ENCODE measurements at regions not wholly inside any gene's neighbourhood (a gene's known extent, or its start where the extent isn't known, plus 50 kb on each side); places are given as distances from the start of the nearest gene placed in this dataset.

GRCh38 chr1:182288749-182289604 lies 102.6 kb downstream of the GLUL start:
- TF ChIP-seq, protein P1, sequence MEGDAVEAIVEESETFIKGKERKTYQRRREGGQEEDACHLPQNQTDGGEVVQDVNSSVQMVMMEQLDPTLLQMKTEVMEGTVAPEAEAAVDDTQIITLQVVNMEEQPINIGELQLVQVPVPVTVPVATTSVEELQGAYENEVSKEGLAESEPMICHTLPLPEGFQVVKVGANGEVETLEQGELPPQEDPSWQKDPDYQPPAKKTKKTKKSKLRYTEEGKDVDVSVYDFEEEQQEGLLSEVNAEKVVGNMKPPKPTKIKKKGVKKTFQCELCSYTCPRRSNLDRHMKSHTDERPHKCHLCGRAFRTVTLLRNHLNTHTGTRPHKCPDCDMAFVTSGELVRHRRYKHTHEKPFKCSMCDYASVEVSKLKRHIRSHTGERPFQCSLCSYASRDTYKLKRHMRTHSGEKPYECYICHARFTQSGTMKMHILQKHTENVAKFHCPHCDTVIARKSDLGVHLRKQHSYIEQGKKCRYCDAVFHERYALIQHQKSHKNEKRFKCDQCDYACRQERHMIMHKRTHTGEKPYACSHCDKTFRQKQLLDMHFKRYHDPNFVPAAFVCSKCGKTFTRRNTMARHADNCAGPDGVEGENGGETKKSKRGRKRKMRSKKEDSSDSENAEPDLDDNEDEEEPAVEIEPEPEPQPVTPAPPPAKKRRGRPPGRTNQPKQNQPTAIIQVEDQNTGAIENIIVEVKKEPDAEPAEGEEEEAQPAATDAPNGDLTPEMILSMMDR (IDR thresholded peaks at IDR 0.05) = no peak
- TF ChIP-seq POLR2A (IDR thresholded peaks at IDR 0.05) (no peak), POLR2AphosphoS5 (IDR thresholded peaks at IDR 0.05) (no peak)
